ENCODE measurements at regions not wholly inside any gene's neighbourhood (a gene's known extent, or its start where the extent isn't known, plus 50 kb on each side); places are given as distances from the start of the nearest gene placed in this dataset.

DNA sequence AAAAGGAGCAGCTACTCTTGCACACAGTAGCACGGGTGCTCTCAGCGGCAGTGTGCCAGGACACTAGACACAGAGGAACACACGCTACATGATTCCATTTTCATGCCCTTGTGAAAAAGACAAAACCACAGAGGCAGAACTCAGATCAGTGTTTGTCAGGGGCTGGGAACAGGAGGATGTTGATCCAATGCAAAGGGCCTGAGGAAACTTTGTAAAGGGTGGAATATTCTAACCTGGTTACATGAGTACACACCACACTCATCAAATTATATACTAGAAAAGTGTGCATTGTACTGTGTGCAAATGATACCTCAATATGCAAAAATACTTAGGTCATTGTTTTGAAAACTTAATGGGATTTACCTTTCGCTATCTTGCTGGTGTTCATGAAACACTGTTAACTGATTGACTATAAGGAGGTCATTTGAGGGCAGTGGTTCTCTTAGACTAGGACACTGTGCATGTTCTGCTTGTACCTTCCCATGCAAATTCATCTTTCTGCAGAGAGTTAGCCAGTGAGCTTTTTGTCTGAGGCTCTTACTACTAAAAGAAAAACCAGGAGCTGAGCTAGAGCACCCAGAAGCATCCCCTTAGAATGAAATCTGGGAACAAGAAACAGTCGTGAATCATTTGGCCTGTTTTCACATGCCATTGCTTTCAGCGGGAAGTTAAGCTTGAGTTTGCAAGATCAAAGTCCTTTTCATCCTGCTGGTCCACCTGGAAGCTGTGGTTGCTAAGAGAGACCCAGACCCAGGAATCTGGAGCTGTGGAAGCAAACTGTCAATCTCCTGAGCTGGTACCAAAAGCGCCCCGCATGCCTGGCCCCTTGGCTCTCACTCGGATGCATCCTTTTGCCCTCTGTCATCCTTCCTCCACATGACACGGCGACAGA, 204.8 kb downstream of the TTLL2 start:
- ChIA-PET CTCF (no interaction called here), POLR2A (no interaction called here)
- H3K4me3 ChIP-seq (ENCODE audit: low read depth, low read length): no peak overlapping the region
- no peak for DNase-seq (ENCODE audit: low read depth, low spot score)
- TF ChIP-seq, protein P1, sequence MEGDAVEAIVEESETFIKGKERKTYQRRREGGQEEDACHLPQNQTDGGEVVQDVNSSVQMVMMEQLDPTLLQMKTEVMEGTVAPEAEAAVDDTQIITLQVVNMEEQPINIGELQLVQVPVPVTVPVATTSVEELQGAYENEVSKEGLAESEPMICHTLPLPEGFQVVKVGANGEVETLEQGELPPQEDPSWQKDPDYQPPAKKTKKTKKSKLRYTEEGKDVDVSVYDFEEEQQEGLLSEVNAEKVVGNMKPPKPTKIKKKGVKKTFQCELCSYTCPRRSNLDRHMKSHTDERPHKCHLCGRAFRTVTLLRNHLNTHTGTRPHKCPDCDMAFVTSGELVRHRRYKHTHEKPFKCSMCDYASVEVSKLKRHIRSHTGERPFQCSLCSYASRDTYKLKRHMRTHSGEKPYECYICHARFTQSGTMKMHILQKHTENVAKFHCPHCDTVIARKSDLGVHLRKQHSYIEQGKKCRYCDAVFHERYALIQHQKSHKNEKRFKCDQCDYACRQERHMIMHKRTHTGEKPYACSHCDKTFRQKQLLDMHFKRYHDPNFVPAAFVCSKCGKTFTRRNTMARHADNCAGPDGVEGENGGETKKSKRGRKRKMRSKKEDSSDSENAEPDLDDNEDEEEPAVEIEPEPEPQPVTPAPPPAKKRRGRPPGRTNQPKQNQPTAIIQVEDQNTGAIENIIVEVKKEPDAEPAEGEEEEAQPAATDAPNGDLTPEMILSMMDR (IDR thresholded peaks at IDR 0.05; ENCODE audit: insufficient read depth, low read length, missing control alignments): no peak

DNA sequence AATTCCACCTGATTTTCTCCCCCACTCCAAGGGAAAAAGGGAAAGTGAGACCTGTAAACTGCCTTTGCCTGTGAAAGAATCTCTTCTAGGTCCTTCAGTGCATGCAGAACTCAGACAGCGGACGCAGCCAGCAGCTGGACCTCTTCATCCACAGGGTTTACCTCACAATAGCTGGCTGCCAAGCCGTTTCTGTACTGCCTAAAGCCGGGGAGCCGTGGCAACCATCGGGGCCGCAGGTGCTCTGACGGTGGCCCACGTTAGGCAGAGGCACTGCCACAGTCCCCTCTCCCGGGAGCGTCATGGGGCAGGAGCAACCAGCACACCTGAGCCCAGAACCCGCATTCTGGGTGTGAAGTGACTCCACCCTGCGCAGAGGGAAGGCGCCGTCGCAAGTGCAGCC, 206.1 kb downstream of the TTLL2 start:
- ChIA-PET POLR2A (no interaction called here), CTCF (no interaction called here)
- H3K4me3 ChIP-seq (ENCODE audit: low read depth, low read length): no peak overlapping the region
- TF ChIP-seq, protein P1 (IDR thresholded peaks at IDR 0.05; ENCODE audit: insufficient read depth, low read length, missing control alignments): no peak
- no peak for DNase-seq (ENCODE audit: low read depth, low spot score)

GRCh38 chr6:167532410-167533288, 207.8 kb downstream of the TTLL2 start:
- TF ChIP-seq, protein P1 (IDR thresholded peaks at IDR 0.05; ENCODE audit: insufficient read depth, low read length, missing control alignments): no peak
- CTCF ChIA-PET: no interaction called here
- no peak overlapping the region for H3K4me3 ChIP-seq (ENCODE audit: low read depth, low read length)
- no peak for DNase-seq (ENCODE audit: low read depth, low spot score)
- POLR2A ChIA-PET: no interaction called here

DNA sequence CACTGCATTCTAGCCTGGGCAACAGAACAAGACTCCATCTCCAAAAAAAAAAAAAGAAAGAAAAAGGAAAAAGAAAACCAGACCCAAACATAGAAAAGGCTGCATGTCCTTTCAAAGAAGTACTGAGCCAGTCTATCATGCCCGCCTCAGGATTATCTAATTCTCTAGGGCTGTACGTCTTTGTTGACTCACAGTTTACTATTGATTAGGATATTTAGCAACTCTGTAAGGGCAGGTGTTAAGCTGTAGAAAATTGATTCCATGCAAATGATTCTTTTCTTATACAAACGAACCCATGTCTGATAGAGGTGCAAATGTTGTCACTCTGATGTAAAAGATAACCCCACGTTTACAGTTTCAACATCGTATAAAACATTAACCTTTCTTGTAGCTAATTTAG, 209.0 kb downstream of the TTLL2 start:
- H3K4me3 ChIP-seq (ENCODE audit: low read depth, low read length): no peak overlapping the region
- POLR2A ChIA-PET: no interaction called here
- no peak for DNase-seq (ENCODE audit: low read depth, low spot score)
- TF ChIP-seq, protein P1 (IDR thresholded peaks at IDR 0.05; ENCODE audit: insufficient read depth, low read length, missing control alignments): no peak
- CTCF ChIA-PET: no interaction called here

DNA sequence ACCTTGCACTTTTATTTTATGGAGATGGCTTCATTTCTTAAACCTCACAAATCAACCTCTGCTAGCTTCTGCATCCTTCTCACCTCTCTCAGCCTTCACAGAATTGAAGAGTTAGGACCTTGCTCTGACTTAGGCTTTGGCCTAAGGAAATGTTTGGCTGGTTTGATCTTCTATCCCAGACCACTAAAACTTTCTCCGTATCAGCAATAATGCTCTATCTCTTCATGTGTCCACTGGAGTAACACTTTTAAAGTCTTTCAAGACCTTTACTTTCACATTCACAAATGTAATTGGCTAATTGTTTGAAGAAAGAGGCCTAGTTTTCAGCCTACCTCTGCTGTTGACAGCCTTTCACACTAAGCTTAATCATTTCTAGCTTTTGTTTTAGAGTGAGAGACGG, 212.9 kb downstream of the TTLL2 start:
- DNase-seq (ENCODE audit: low read depth, low spot score): no peak
- TF ChIP-seq, protein P1 (IDR thresholded peaks at IDR 0.05; ENCODE audit: insufficient read depth, low read length, missing control alignments): no peak
- ChIA-PET POLR2A (no interaction called here), CTCF (no interaction called here)
- no peak overlapping the region for H3K4me3 ChIP-seq (ENCODE audit: low read depth, low read length)

- POLR2A ChIA-PET: no interaction called here
- CTCF ChIA-PET: no interaction called here
Measured at GRCh38 chr6:167538746-167539145, 213.9 kb downstream of the TTLL2 start.

More at GRCh38 chr6:167538746-167539145, 213.9 kb downstream of the TTLL2 start:
- H3K4me3 ChIP-seq (ENCODE audit: low read depth, low read length): no peak overlapping the region
- TF ChIP-seq, protein P1 (IDR thresholded peaks at IDR 0.05; ENCODE audit: insufficient read depth, low read length, missing control alignments): no peak
- no peak for DNase-seq (ENCODE audit: low read depth, low spot score)

Measured in AG04449 (cell line).